HUES64 (cell line): ENCODE measurements at regions not wholly inside any gene's neighbourhood (a gene's known extent, or its start where the extent isn't known, plus 50 kb on each side); places are given as distances from the start of the nearest gene placed in this dataset.

ENCODE experiments used
- H3K27ac ChIP-seq: 2 replicates; pipeline ENCODE4 v1.7.0; 2013; ENCODE audit warnings: low read depth, low read length, inconsistent platforms
- H3K27me3 ChIP-seq: 2 replicates; pipeline ENCODE4 v1.6.1; 2013; ENCODE audit warnings: mild to moderate bottlenecking, low read length; ENCODE audit not compliant: insufficient read depth
- H3K36me3 ChIP-seq: 2 replicates; pipeline ENCODE4 v1.6.1; 2013; ENCODE audit warnings: mild to moderate bottlenecking, low read length; ENCODE audit not compliant: insufficient read depth
- H3K4me1 ChIP-seq: 2 replicates; pipeline ENCODE4 v1.6.1; 2013; ENCODE audit warnings: mild to moderate bottlenecking, low read length, moderate library complexity; ENCODE audit not compliant: insufficient read depth
- H3K4me3 ChIP-seq: 2 replicates; pipeline ENCODE4 v1.5.1; 2013; ENCODE audit warnings: mild to moderate bottlenecking, low read length, moderate library complexity
- H3K9ac ChIP-seq: 2 replicates; pipeline ENCODE4 v1.6.1; 2013; ENCODE audit warnings: mild to moderate bottlenecking, low read depth, low read length
- H3K9me3 ChIP-seq: 2 replicates; pipeline ENCODE4 v1.6.1; 2013; ENCODE audit warnings: low read depth, low read length; ENCODE audit not compliant: insufficient read depth
- WGBS: fragments of 150-250, 120-280 bp; methylation state at CpG from one replicate; pipeline ENCODE4 v1.1.7; 2013; ENCODE audit warnings: missing lambda C conversion rate; 5-methylcytosine and 5-hydroxymethylcytosine counted together

GRCh38 chr13:107329991-107330390 lies 762.1 kb upstream of the ARGLU1 start:
- H3K27me3 ChIP-seq, result no peaks in the 10 kb centered on the region
- 81% methylated on average over 3 of the region's 5 CpGs for WGBS
- no peaks in the 10 kb centered on the region for H3K36me3 ChIP-seq
- H3K4me1 ChIP-seq, result no peaks in the 10 kb centered on the region
- H3K9me3 ChIP-seq, result no peaks in the 10 kb centered on the region
- no peak overlapping the region for H3K27ac ChIP-seq
- H3K9ac ChIP-seq, result no peak overlapping the region
- H3K4me3 ChIP-seq, result no peak overlapping the region

DNA sequence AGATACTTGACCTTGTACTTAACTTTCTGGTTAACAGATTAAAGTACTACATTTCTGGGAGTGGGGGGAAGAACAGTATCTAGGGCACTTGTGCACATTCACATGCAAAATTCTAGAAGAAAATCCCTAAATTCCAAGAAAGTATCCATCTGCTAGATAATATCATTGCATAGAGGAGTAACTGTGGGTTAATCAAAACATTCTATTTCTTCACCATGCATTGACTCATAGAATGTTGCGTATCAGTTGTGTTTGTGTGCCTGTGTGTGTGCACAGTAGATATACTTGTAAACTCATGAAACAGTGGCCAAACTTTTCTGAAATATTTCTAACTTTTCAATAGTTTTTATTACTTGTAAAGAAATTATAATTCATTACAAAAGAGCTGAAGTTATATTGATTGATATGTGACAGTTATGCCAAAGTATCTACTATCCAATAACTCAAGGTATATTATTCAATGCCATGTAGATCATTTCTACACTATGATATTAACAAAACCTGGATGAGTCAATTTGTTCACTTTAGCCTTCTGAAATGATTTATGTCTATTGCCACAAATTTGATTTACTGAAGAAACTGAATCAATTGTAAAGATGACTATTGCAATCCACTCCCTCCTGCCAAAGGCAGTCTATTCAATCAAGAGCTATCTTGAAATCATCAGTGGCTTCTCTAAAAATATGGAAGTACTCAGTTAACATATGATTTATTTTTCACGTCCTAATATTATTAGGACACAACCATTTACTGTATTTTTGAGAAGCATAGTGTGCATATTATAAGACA lies 756.7 kb upstream of the ARGLU1 start:
- no peak overlapping the region for H3K4me3 ChIP-seq
- H3K9ac ChIP-seq, result no peak overlapping the region
- H3K27ac ChIP-seq, result no peak overlapping the region
- H3K9me3 ChIP-seq, result no peaks in the 10 kb centered on the region
- no peaks in the 10 kb centered on the region for H3K4me1 ChIP-seq
- no peaks in the 10 kb centered on the region for H3K27me3 ChIP-seq
- H3K36me3 ChIP-seq, result no peaks in the 10 kb centered on the region
- WGBS, result no CpG with 5 or more reads among the region's 2 CpGs

DNA sequence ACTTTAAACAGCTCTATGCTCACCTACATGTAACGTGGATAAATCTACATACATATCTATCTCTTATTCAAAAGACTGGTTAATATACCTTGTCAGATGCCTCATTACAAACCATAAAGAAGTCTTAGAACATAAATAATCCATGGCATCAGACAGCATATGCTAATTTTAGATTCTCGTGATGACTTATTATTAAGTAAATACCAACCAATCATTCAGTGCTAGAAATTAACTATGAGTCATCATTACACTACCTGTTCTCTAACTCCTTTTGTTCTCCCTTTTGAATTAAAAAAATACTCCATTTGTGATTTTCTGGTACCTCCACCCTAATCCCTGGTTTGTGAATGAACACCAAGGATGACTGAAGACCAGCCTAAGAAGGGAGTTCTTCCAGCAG lies 754.3 kb upstream of the ARGLU1 start:
- no peak overlapping the region for H3K9ac ChIP-seq
- H3K9me3 ChIP-seq, result no peaks in the 10 kb centered on the region
- no peak overlapping the region for H3K4me3 ChIP-seq
- 95% methylated on average over 2 of the region's 2 CpGs for WGBS
- no peaks in the 10 kb centered on the region for H3K27me3 ChIP-seq
- no peak overlapping the region for H3K27ac ChIP-seq
- H3K4me1 ChIP-seq, result no peaks in the 10 kb centered on the region
- H3K36me3 ChIP-seq, result no peaks in the 10 kb centered on the region

DNA sequence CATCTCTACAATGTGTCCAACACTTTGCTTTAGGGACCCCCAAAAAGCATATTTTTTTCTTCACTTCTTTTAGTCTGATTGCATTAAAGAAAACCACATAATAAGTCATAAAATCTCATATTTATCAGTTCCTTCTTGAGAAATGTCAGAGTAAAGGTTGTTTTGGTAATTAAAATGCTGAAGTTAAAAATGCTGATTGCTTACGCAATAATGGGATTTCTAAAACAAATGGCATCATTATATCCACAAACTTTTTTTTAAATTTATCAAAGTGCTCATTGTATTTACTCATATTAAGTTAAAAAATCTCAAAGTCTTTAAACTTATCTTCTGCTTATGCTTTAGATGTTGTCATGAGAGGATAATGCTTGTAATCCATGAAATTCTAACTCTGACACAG lies 737.2 kb upstream of the ARGLU1 start:
- WGBS, result 100% methylated on average over 1 of the region's 1 CpG
- no peaks in the 10 kb centered on the region for H3K9me3 ChIP-seq
- H3K9ac ChIP-seq, result no peak overlapping the region
- no peaks in the 10 kb centered on the region for H3K4me1 ChIP-seq
- H3K27ac ChIP-seq, result no peak overlapping the region
- no peak overlapping the region for H3K4me3 ChIP-seq
- no peaks in the 10 kb centered on the region for H3K27me3 ChIP-seq
- no peaks in the 10 kb centered on the region for H3K36me3 ChIP-seq

GRCh38 chr13:107301724-107302374 lies 733.9 kb upstream of the ARGLU1 start:
- no peaks in the 10 kb centered on the region for H3K4me1 ChIP-seq
- H3K27ac ChIP-seq, result no peak overlapping the region
- H3K4me3 ChIP-seq, result no peak overlapping the region
- H3K36me3 ChIP-seq, result no peaks in the 10 kb centered on the region
- WGBS, result 89% methylated on average over 3 of the region's 4 CpGs
- no peaks in the 10 kb centered on the region for H3K9me3 ChIP-seq
- H3K27me3 ChIP-seq, result no peaks in the 10 kb centered on the region
- no peak overlapping the region for H3K9ac ChIP-seq

- no peak overlapping the region for H3K27ac ChIP-seq
- H3K4me3 ChIP-seq, result no peak overlapping the region
- H3K36me3 ChIP-seq, result no peaks in the 10 kb centered on the region
- no peaks in the 10 kb centered on the region for H3K9me3 ChIP-seq
- WGBS, result 82% methylated on average over 3 of the region's 5 CpGs
- no peaks in the 10 kb centered on the region for H3K27me3 ChIP-seq
- no peaks in the 10 kb centered on the region for H3K4me1 ChIP-seq
- no peak overlapping the region for H3K9ac ChIP-seq
Measured at GRCh38 chr13:107299717-107300116, 731.8 kb upstream of the ARGLU1 start.

DNA sequence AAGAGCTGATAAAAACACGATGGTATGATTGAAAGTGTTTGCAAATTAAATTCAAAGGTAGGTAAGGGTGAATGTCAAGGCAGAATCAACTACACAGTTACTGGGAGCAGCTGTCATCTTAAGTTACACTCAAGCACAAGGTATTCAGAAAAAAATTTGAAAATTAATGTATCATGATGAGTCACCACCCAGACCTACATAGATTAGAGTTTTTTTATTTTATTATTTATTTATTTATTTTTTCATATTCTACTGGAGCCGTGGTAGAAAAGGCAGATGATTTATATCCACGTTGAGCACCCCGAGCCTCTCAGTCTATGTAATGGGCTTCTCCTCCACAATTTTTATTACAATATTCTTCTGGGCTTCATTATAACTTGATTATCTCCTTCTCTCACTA lies 728.9 kb upstream of the ARGLU1 start:
- 96% methylated on average over 4 of the region's 4 CpGs for WGBS
- H3K4me3 ChIP-seq, result no peak overlapping the region
- no peak overlapping the region for H3K27ac ChIP-seq

DNA sequence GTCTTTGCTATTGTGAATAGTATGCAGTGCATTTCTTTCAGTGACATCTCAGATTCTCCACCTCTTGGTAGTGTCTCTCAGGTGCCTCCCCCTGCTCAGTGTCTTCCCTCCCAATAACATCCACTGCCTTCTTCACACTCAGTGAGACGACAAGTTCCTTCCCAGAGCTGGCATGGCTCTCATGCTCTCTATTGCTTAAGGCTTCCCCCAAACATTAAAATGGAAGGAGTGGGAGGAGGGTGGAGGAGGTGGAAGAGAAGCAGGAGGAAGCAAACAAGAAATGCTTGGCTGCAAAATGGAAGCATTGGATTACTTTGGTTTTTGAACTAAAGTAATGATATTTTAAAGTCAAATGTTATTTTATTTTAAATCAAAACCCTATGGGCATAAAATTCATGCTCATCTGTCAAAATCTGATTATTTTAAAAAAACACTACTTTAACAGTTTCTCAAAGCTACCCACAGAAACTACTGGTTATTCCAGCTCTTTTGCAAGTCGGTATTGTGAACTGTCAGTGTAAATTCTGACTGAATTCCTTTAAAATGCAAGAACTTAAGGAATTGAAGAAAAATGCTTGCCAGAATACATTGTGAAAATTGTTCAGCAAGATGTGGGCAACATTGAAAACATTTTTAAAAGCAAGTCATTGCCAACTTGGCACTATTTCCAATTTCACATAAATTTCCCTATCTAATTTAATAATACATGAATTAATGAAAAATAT lies 727.6 kb upstream of the ARGLU1 start:
- Histone ChIP-seq H3K9me3 (no peaks in the 10 kb centered on the region), H3K27ac (no peak overlapping the region), H3K4me3 (no peak overlapping the region), H3K4me1 (no peaks in the 10 kb centered on the region), H3K27me3 (no peaks in the 10 kb centered on the region), H3K36me3 (no peaks in the 10 kb centered on the region), H3K9ac (no peak overlapping the region)
- WGBS, result 97% methylated on average over 2 of the region's 2 CpGs

More for the DNA sequence above, 728.9 kb upstream of the ARGLU1 start:
- no peaks in the 10 kb centered on the region for H3K27me3 ChIP-seq
- no peak overlapping the region for H3K9ac ChIP-seq
- no peaks in the 10 kb centered on the region for H3K4me1 ChIP-seq
- no peaks in the 10 kb centered on the region for H3K9me3 ChIP-seq
- no peaks in the 10 kb centered on the region for H3K36me3 ChIP-seq

- H3K4me3 ChIP-seq, result no peak overlapping the region
- H3K27me3 ChIP-seq, result no peaks in the 10 kb centered on the region
- no peaks in the 10 kb centered on the region for H3K4me1 ChIP-seq
- no peak overlapping the region for H3K27ac ChIP-seq
- no peaks in the 10 kb centered on the region for H3K9me3 ChIP-seq
- WGBS, result 95% methylated on average over 3 of the region's 3 CpGs
- H3K36me3 ChIP-seq, result no peaks in the 10 kb centered on the region
- H3K9ac ChIP-seq, result no peak overlapping the region
Measured at GRCh38 chr13:107293924-107294323, 726.0 kb upstream of the ARGLU1 start.

DNA sequence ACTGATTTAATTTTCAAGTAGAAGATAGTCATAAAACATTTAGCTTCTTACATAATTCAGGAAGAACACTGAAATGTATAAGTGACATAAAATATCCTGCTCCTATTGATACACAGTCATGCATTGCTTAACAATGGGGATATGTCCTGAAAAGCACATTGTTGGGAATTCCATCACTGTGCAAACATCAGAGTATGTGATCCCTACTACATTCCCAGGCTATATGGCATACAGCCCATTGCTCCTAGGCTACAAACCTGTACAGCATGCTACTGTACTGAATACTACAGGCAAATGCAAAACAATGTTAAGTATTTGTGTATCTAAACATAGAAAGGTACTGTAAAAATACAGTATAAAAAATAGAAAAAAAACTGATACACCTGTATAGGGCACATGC lies 723.9 kb upstream of the ARGLU1 start:
- no peaks in the 10 kb centered on the region for H3K36me3 ChIP-seq
- no peak overlapping the region for H3K9ac ChIP-seq
- no peaks in the 10 kb centered on the region for H3K9me3 ChIP-seq
- H3K27ac ChIP-seq, result no peak overlapping the region
- no peaks in the 10 kb centered on the region for H3K27me3 ChIP-seq
- H3K4me3 ChIP-seq, result no peak overlapping the region
- H3K4me1 ChIP-seq, result no peaks in the 10 kb centered on the region

DNA sequence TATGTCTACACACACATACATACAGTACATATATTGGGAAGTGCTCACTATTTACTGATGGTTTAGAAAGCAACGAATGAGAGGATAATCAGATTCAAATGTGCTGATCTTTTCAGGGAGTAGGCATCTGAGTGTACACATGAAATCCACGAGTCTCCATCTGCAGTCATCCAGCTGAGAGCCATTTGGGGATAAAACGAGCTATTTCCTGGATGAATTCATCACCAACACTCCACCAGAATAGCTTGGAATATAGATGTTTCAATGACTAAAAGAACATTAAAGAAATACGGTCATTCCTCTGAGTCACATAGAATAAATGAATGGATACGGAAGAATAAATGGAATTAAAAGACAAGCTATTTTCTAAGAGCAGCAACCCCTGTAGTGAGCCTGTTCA lies 721.6 kb upstream of the ARGLU1 start:
- no peak overlapping the region for H3K27ac ChIP-seq
- no peaks in the 10 kb centered on the region for H3K27me3 ChIP-seq
- no peak overlapping the region for H3K9ac ChIP-seq
- H3K9me3 ChIP-seq, result no peaks in the 10 kb centered on the region
- no peaks in the 10 kb centered on the region for H3K36me3 ChIP-seq
- WGBS, result 89% methylated on average over 5 of the region's 5 CpGs
- H3K4me1 ChIP-seq, result no peaks in the 10 kb centered on the region
- no peak overlapping the region for H3K4me3 ChIP-seq
